GM23248 (cell line): ENCODE measurements at regions not wholly inside any gene's neighbourhood (a gene's known extent, or its start where the extent isn't known, plus 50 kb on each side); places are given as distances from the start of the nearest gene placed in this dataset.
A peak's percentile ranks its signal among the peaks of the same experiment; 100 is the strongest.

Experiments
- DNase-seq: peaks from one replicate; pipeline ENCODE4 v3.0.0-alpha.2; 2015
- H2AFZ ChIP-seq: fragments of 200-600 bp; sonication (generic); 2 replicates; pipeline ENCODE4 v1.6.1; 2016; ENCODE audit warnings: antibody characterized with exemption
- H3F3A ChIP-seq: fragments of 200-600 bp; sonication (generic); 2 replicates; pipeline ENCODE4 v1.6.1; 2016; ENCODE audit warnings: mild to moderate bottlenecking, antibody characterized with exemption, mixed run types; ENCODE audit not compliant: insufficient read depth
- H3K27ac ChIP-seq: fragments of 200-600 bp; sonication (generic); 2 replicates; pipeline ENCODE4 v1.5.1; 2016; ENCODE audit warnings: mild to moderate bottlenecking
- H3K27me3 ChIP-seq: fragments of 200-600 bp; sonication (generic); replicated peaks from 2 replicates; pipeline ENCODE4 v1.6.1; 2016; ENCODE audit warnings: mild to moderate bottlenecking; ENCODE audit not compliant: insufficient read depth
- H3K36me3 ChIP-seq: fragments of 200-600 bp; sonication (generic); 2 replicates; pipeline ENCODE4 v1.6.1; 2016; ENCODE audit warnings: low read depth, mild to moderate bottlenecking
- H3K4me1 ChIP-seq: fragments of 200-600 bp; sonication (generic); 2 replicates; pipeline ENCODE4 v1.6.1; 2016; ENCODE audit warnings: mild to moderate bottlenecking; ENCODE audit not compliant: insufficient read depth
- H3K4me2 ChIP-seq: fragments of 200-600 bp; sonication (generic); one replicate; pipeline ENCODE4 v1.6.1; 2016; ENCODE audit warnings: mild to moderate bottlenecking; ENCODE audit not compliant: unreplicated experiment
- H3K4me3 ChIP-seq: fragments of 200-600 bp; sonication (generic); 2 replicates; pipeline ENCODE4 v1.5.1; 2016; ENCODE audit warnings: mild to moderate bottlenecking
- H3K79me2 ChIP-seq: fragments of 200-600 bp; sonication (generic); 2 replicates; pipeline ENCODE4 v1.6.1; 2016; ENCODE audit warnings: mild to moderate bottlenecking; ENCODE audit not compliant: insufficient read depth
- H3K9ac ChIP-seq: fragments of 200-600 bp; sonication (generic); 2 replicates; pipeline ENCODE4 v1.6.1; 2016; ENCODE audit warnings: mild to moderate bottlenecking
- H3K9me2 ChIP-seq: fragments of 200-600 bp; sonication (generic); 2 replicates; pipeline ENCODE4 v1.6.1; 2016; ENCODE audit warnings: mixed run types, mild to moderate bottlenecking, moderate library complexity; ENCODE audit not compliant: insufficient read depth
- H3K9me3 ChIP-seq: fragments of 200-600 bp; sonication (generic); one replicate; pipeline ENCODE4 v1.6.1; 2017; ENCODE audit warnings: low read depth
- H4K20me1 ChIP-seq: fragments of 200-600 bp; sonication (generic); 2 replicates; pipeline ENCODE4 v1.6.0; 2016; ENCODE audit not compliant: insufficient read depth
- EZH2 ChIP-seq: fragments of 200-600 bp; sonication (generic); IDR thresholded peaks from 2 replicates; pipeline ENCODE4 v1.6.1; 2018; ENCODE audit warnings: antibody characterized with exemption, mild to moderate bottlenecking; ENCODE audit not compliant: insufficient read depth, poor library complexity, severe bottlenecking
- EZH2phosphoT487 ChIP-seq: fragments of 200-600 bp; sonication (generic); IDR thresholded peaks from 2 replicates; pipeline ENCODE4 v1.6.1; 2018; ENCODE audit warnings: antibody characterized with exemption, moderate library complexity, mild to moderate bottlenecking, low read depth; ENCODE audit not compliant: insufficient read depth
- WGBS, 2 experiments: methylation state at CpG; one replicate each; pipeline ENCODE4 v1.1.6; 2015 to 2017; ENCODE audit warnings: low lambda C conversion rate in 2 of 2, low coverage in 1 of 2; ENCODE audit errors: missing lambda C conversion rate in 2 of 2; 5-methylcytosine and 5-hydroxymethylcytosine counted together
- in situ Hi-C: fragments of 300-500 bp; cut with MboI; formaldehyde crosslinking; loops from 2 replicates; pipeline ENCODE4 v1.15.0; 2020

DNA sequence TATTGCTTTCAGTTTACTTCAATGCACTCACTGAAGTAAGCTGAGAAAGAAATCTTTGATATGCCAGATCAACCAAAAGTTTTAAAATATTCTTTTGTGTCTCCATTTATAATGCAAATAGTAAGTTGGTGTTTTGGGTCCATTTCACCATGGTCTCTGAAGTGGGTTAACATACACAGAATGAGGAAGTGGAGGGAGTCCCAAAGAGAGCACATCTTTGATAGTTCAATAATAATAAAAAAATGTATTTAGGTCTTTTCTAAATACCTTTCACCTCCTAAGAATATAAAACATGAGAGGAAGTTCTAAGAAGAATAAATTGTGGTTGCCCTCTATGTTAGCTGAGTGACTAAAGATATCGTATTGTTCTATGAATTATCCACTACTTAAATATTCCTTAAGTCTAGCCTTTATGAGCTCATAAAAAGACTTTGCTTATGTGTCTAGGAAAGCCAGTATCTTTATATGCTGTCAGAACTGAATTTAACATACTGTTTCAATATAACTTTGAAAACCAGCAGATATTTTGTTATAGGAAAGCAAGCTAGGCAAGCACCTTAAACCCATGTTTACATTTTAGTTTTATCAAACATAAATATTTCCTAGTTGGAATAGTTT is 148.7 kb upstream of the ZEB2 start:
- Histone ChIP-seq H3K9ac (no peak overlapping the region), H4K20me1 (no peaks in the 10 kb centered on the region), H3K36me3 (no peaks in the 10 kb centered on the region), H3K4me3 (no peak overlapping the region), H3K4me2 (no peak overlapping the region), H3K79me2 (no peaks in the 10 kb centered on the region), H3K9me2 (no peaks in the 10 kb centered on the region), H3K9me3 (no peaks in the 10 kb centered on the region), H3F3A (no peaks in the 10 kb centered on the region), H3K4me1 (peaks cover 4% of the 10 kb centered on the region; the same call in 1 of the 2 replicates), H2AFZ (no peak overlapping the region), H3K27ac (no peak overlapping the region), H3K27me3 (no peaks in the 10 kb centered on the region)
- no peak for DNase-seq
- WGBS, 2 experiments, result 92 to 94% methylated on average over 1 of the region's 1 CpG
- in situ Hi-C loops, result no loop called here
- no peak for TF ChIP-seq EZH2phosphoT487

- Histone ChIP-seq H3F3A (no peaks in the 10 kb centered on the region), H3K79me2 (no peaks in the 10 kb centered on the region), H3K4me3 (no peak overlapping the region), H2AFZ (no peak overlapping the region), H3K4me2 (peak overlapping the region; percentile 12), H3K9me3 (no peaks in the 10 kb centered on the region), H3K9ac (no peak overlapping the region), H3K9me2 (no peaks in the 10 kb centered on the region), H4K20me1 (no peaks in the 10 kb centered on the region), H3K27me3 (no peaks in the 10 kb centered on the region), H3K36me3 (no peaks in the 10 kb centered on the region), H3K27ac (no peak overlapping the region), H3K4me1 (peaks cover 5% of the 10 kb centered on the region; the same call in 1 of the 2 replicates)
- in situ Hi-C loops, result no loop called here
- 73 to 74% methylated on average over 5 of the region's 5 CpGs for WGBS, 2 experiments
- TF ChIP-seq EZH2phosphoT487 (no peak), EZH2 (no peak)
- DNase-seq, result peak; percentile 47
These were observed 146.1 kb upstream of the ZEB2 start for GRCh38 chr2:144666032-144666431.

DNA sequence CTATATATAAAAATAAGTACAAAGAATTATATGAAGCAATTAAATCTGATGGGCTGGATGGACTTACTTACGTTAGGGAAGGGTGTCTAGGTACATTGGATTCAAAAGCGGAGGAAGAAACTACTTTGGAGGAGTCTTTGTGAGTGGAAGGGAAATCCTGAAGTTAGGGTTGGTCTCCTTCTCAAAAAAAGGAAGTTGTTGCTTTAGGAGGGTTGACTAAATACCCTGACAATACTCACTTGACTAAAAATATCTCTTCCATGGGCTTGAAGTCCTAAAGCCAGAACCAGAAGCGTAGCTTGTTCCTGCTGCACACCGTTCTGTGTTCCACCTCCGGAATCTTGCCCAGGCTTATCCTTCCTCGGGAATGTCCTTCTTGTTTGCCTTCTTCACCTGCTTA is 143.3 kb upstream of the ZEB2 start:
- Histone ChIP-seq H3K9ac (no peak overlapping the region), H4K20me1 (no peaks in the 10 kb centered on the region), H3K4me3 (no peak overlapping the region), H3F3A (peaks cover 10% of the 10 kb centered on the region; the same call in 1 of the 2 replicates), H2AFZ (no peak overlapping the region), H3K9me2 (no peaks in the 10 kb centered on the region), H3K4me1 (peaks cover 22% of the 10 kb centered on the region), H3K79me2 (no peaks in the 10 kb centered on the region), H3K27me3 (no peaks in the 10 kb centered on the region), H3K27ac (no peak overlapping the region), H3K4me2 (no peak overlapping the region), H3K36me3 (no peaks in the 10 kb centered on the region), H3K9me3 (no peaks in the 10 kb centered on the region)
- no peak for DNase-seq
- in situ Hi-C loops, result no loop called here
- TF ChIP-seq EZH2phosphoT487 (no peak), EZH2 (no peak)
- WGBS, 2 experiments, result 95 to 97% methylated on average over 6 of the region's 6 CpGs

- H3K4me1 ChIP-seq, result peaks cover 19% of the 10 kb centered on the region
- H3K9me2 ChIP-seq, result 0 out of 2 replicates have a peak, but pooled peaks cover 4% of the 10 kb centered on the region
- TF ChIP-seq EZH2 (no peak), EZH2phosphoT487 (no peak)
- 75% methylated on average over 5 of the region's 5 CpGs for WGBS, 2 experiments
- H3F3A ChIP-seq, result peaks cover 10% of the 10 kb centered on the region; the same call in 1 of the 2 replicates
- H3K9me3 ChIP-seq, result no peaks in the 10 kb centered on the region
- no peaks in the 10 kb centered on the region for H3K79me2 ChIP-seq
- peak; percentile 57 for DNase-seq
- peak overlapping the region; percentile 24 for H3K9ac ChIP-seq
- H3K4me3 ChIP-seq, result no peak overlapping the region
- no peaks in the 10 kb centered on the region for H3K36me3 ChIP-seq
- peak overlapping the region; percentile 59 for H2AFZ ChIP-seq
- H3K27ac ChIP-seq, result peak overlapping the region; percentile 60
- H3K27me3 ChIP-seq, result no peaks in the 10 kb centered on the region
- in situ Hi-C loops, result no loop called here
- H3K4me2 ChIP-seq, result no peak overlapping the region
- no peaks in the 10 kb centered on the region for H4K20me1 ChIP-seq
These were observed 140.8 kb upstream of the ZEB2 start for GRCh38 chr2:144660518-144661316.
